ENCODE measurements at regions not wholly inside any gene's neighbourhood (a gene's known extent, or its start where the extent isn't known, plus 50 kb on each side); places are given as distances from the start of the nearest gene placed in this dataset.

- TF ChIP-seq RAD21 (IDR thresholded peaks at IDR 0.05) (no peak), HNF4G (IDR thresholded peaks at IDR 0.05) (no peak)
Measured at GRCh38 chr5:106367281-106367680, 1303.5 kb downstream of the EFNA5 start (continued).

GRCh38 chr5:106363578-106363977 lies 1307.2 kb downstream of the EFNA5 start:
- Histone ChIP-seq H3K36me3 (ENCODE audit: control insufficient read depth in 4 of 4, insufficient read depth in 3 of 4, low read depth in 1 of 4, low read length in 3 of 4) (no peaks in the 10 kb centered on the region), H3K4me3 (ENCODE audit: low read depth in 1 of 3, low read length in 3 of 3) (no peak overlapping the region), H3K27ac (ENCODE audit: low read depth in 1 of 2, low read length in 2 of 2) (no peak overlapping the region), H3K9ac (ENCODE audit: low read depth in 1 of 2, low read length in 2 of 2) (no peak overlapping the region), H3K4me1 (ENCODE audit: control insufficient read depth in 4 of 4, insufficient read depth in 4 of 4, low read length in 3 of 4) (no peaks in the 10 kb centered on the region), H3K27me3 (ENCODE audit: control insufficient read depth in 4 of 4, insufficient read depth in 4 of 4, low read length in 3 of 4) (no peaks in the 10 kb centered on the region), H3K9me3 (ENCODE audit: control insufficient read depth in 4 of 4, low read length in 3 of 4) (no peaks in the 10 kb centered on the region)
- TF ChIP-seq CTCF (IDR thresholded peaks at IDR 0.05; ENCODE audit: low read depth, low read length, missing input control) (no peak), RXRA (IDR thresholded peaks at IDR 0.05) (no peak)
- DNase-seq (ENCODE audit: low spot score) = no peak
- 79% methylated on average over 1 of the region's 1 CpG for WGBS

- Histone ChIP-seq H3K27me3 (ENCODE audit: control insufficient read depth in 4 of 4, insufficient read depth in 4 of 4, low read length in 3 of 4) (no peaks in the 10 kb centered on the region), H3K4me3 (ENCODE audit: low read depth in 1 of 3, low read length in 3 of 3) (no peak overlapping the region), H3K9me3 (ENCODE audit: control insufficient read depth in 4 of 4, low read length in 3 of 4) (no peaks in the 10 kb centered on the region), H3K9ac (ENCODE audit: low read depth in 1 of 2, low read length in 2 of 2) (no peak overlapping the region), H3K36me3 (ENCODE audit: control insufficient read depth in 4 of 4, insufficient read depth in 3 of 4, low read depth in 1 of 4, low read length in 3 of 4) (no peaks in the 10 kb centered on the region), H3K4me1 (ENCODE audit: control insufficient read depth in 4 of 4, insufficient read depth in 4 of 4, low read length in 3 of 4) (no peaks in the 10 kb centered on the region), H3K27ac (ENCODE audit: low read depth in 1 of 2, low read length in 2 of 2) (no peak overlapping the region)
- no peak for DNase-seq (ENCODE audit: low spot score)
- no peak for TF ChIP-seq HNF4G (IDR thresholded peaks at IDR 0.05)
- TF ChIP-seq ATF3 (IDR thresholded peaks at IDR 0.05) = no peak
- 42% methylated on average over 1 of the region's 1 CpG for WGBS
Measured at GRCh38 chr5:106361905-106362304, 1308.8 kb downstream of the EFNA5 start.

- 73% methylated on average over 2 of the region's 2 CpGs for WGBS
- DNase-seq (ENCODE audit: low spot score) = no peak
- Histone ChIP-seq H3K36me3 (ENCODE audit: control insufficient read depth in 4 of 4, insufficient read depth in 3 of 4, low read depth in 1 of 4, low read length in 3 of 4) (no peaks in the 10 kb centered on the region), H3K9ac (ENCODE audit: low read depth in 1 of 2, low read length in 2 of 2) (no peak overlapping the region), H3K9me3 (ENCODE audit: control insufficient read depth in 4 of 4, low read length in 3 of 4) (no peaks in the 10 kb centered on the region), H3K4me1 (ENCODE audit: control insufficient read depth in 4 of 4, insufficient read depth in 4 of 4, low read length in 3 of 4) (no peaks in the 10 kb centered on the region), H3K4me3 (ENCODE audit: low read depth in 1 of 3, low read length in 3 of 3) (no peak overlapping the region), H3K27ac (ENCODE audit: low read depth in 1 of 2, low read length in 2 of 2) (no peak overlapping the region), H3K27me3 (ENCODE audit: control insufficient read depth in 4 of 4, insufficient read depth in 4 of 4, low read length in 3 of 4) (no peaks in the 10 kb centered on the region)
- TF ChIP-seq TAF1 (conservative IDR thresholded peaks at IDR 0.05) (no peak), RAD21 (IDR thresholded peaks at IDR 0.05) (no peak), FOXA2 (IDR thresholded peaks at IDR 0.05) (no peak), EGR1 (IDR thresholded peaks at IDR 0.05; ENCODE audit: low read depth in 2 of 2) (no peak), MAX (IDR thresholded peaks at IDR 0.05) (no peak), ATF3 (IDR thresholded peaks at IDR 0.05) (no peak), SP1 (IDR thresholded peaks at IDR 0.05) (no peak), REST (IDR thresholded peaks at IDR 0.05) (no peak), YY1 (IDR thresholded peaks at IDR 0.05) (no peak), CTCF (IDR thresholded peaks at IDR 0.05; ENCODE audit: low read depth, low read length, missing input control) (no peak), ZBTB33 (IDR thresholded peaks at IDR 0.05) (no peak), JUND (IDR thresholded peaks at IDR 0.05) (no peak), GABPA (IDR thresholded peaks at IDR 0.05 in 1 of 2, conservative IDR thresholded peaks at IDR 0.05 in 1 of 2) (no peak), NR2F2 (IDR thresholded peaks at IDR 0.05) (no peak), RXRA (IDR thresholded peaks at IDR 0.05) (no peak)
Measured at GRCh38 chr5:106331415-106331814, 1339.3 kb downstream of the EFNA5 start.

Measured in liver (tissue), 8 donors.